GM19463 (cell line): ENCODE measurements at regions not wholly inside any gene's neighbourhood (a gene's known extent, or its start where the extent isn't known, plus 50 kb on each side); places are given as distances from the start of the nearest gene placed in this dataset.

Experiments
- ATAC-seq: cut with Tn5 transposase; IDR thresholded peaks from one replicate; pipeline ENCODE4 v1.9.1; 2021; ENCODE audit warnings: mild to moderate bottlenecking, moderate library complexity; ENCODE audit not compliant: unreplicated experiment

- no peak for ATAC-seq
These were observed 63.7 kb upstream of the NKX2-2 start for GRCh38 chr20:21577551-21577950.

DNA sequence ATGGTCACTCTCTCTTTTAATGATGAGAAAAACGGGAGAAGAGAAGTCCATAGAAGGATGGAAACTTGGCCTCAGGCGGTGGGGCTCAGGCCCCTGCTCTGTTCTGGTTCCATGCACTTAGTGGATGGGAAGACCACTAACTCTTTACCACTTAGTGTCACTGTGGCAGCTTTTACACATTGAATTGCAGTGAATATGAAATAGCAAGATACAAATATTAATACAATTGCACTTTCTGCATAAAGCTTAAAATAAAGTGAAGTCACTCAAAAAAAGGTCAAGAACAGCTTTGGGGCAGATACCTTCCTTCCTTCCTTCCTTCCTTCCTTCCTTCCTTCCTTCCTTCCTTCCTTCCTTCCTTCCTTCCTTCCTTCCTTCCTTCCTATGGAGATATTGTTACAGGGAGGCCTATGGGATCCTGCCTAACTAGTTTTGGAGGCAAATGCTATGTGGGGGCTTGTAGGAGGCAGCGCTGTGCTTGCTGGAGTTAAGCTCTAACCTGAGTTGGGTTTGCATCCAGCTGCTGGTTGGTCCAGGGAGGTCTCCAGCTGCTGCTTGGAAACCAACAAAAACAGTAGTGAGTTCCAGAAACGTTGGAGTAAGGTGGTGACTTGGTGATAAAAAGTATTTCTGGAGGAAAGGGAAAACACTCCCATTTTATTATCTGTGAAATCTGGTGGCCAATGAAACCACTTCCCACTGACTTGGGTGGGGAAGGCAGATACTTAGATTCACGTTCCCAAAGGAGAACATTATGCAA lies 62.3 kb upstream of the NKX2-2 start:
- ATAC-seq, result no peak

DNA sequence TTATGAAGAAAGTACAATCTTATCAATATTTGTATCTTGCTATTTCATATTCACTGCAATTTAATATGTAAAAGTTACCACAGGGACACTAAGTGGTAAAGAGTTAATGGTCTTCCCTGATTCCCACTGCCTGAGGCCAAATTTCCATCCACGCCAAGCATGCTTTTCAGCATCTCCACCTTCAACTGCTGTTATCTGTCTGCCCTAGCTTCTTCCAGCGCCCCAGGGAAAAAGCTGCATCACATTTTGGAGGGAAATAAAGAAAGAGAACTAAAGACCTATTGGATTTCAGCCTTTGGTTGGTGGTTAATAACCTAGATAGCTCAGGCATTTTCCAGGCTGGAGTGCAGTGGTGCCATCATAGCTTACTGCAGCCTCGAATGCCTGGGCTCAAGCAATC lies 61.3 kb upstream of the NKX2-2 start:
- no peak for ATAC-seq

- no peak for ATAC-seq
These were observed 60.6 kb upstream of the NKX2-2 start for GRCh38 chr20:21574443-21574842.

DNA sequence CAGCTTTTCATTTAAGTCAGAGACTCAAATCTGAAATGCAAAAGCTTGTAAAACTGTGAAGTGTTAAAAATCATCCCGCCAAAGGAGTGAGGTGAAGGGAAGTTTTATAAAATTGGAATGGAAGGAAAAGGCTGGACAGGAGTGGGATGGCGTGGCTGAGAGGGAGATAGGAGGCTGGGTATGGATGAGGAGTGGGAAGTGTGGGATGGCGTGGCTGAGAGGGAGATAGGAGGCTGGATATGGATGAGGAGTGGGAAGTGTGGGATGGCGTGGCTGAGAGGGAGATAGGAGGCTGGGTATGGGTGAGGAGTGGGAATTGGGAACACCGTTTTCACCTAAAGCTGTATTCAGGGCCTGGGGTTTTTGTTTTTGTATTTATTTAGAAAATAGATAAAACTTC lies 59.4 kb upstream of the NKX2-2 start:
- no peak for ATAC-seq

GRCh38 chr20:21571841-21572690 lies 58.2 kb upstream of the NKX2-2 start:
- no peak for ATAC-seq

DNA sequence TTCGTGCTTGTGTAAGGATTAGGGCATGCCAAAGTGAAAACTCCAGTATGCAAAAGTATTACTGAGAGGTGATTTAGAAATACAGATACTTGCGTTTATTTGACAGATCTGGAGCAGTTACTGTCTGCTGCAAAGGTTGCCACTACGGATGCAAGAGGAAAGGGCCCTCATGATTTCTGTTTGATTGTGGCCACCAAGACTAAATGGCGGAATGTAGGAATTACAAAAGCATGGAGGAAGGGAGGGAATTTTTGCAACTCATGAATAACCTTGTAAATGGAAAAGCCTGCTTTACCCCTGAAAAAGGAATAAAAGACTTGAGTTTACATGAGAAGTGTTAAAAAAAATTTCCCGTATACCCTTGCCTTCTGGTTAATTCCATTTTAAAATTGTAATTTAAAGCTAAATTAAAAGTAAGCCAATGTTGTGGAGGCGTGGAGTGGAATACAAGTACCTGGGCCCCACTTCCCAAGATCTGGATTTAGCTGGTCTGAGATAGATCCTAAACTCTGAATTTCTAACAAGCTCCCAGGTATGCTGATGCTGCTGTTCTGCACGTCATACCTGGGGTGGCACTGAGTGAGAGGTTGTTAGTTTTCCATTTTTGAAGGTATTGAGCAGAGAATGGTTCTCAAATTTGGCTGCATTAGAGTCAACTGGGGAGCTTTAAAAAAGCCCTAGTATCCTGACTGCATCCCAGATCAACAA lies 56.6 kb upstream of the NKX2-2 start:
- ATAC-seq, result no peak

- ATAC-seq, result no peak
These were observed 55.7 kb upstream of the NKX2-2 start for GRCh38 chr20:21569586-21569985.

GRCh38 chr20:21564127-21564773 lies 50.4 kb upstream of the NKX2-2 start:
- no peak for ATAC-seq
